B cell (primary cell): ENCODE measurements at regions not wholly inside any gene's neighbourhood (a gene's known extent, or its start where the extent isn't known, plus 50 kb on each side); places are given as distances from the start of the nearest gene placed in this dataset.

Experiments
- ATAC-seq: fragments of 200-7000 bp; cut with Tn5 transposase; one replicate; pipeline ENCODE4 v1.10.0; 2021; ENCODE audit warnings: low read depth, mild to moderate bottlenecking, moderate number of reproducible peaks, moderate library complexity
- CTCF ChIA-PET: fragments of 350-600 bp; sonication (Branson Sonifier 250); formaldehyde crosslinking; loops from one replicate; lab custom pipeline; 2021; ENCODE audit warnings: antibody characterized with exemption, inconsistent platforms; lab: Charles Lee
- POLR2A ChIA-PET: fragments of 350-600 bp; sonication (Branson Sonifier 250); formaldehyde crosslinking; loops from one replicate; lab custom pipeline; 2021; ENCODE audit warnings: antibody characterized with exemption; lab: Charles Lee
- DNase-seq: peaks from one replicate; pipeline ENCODE4 v3.0.0; 2013
- H2AFZ ChIP-seq: 2 replicates; pipeline ENCODE4 v1.6.1; 2012; ENCODE audit warnings: mild to moderate bottlenecking, low read depth, low read length; ENCODE audit not compliant: insufficient read depth, poor library complexity, severe bottlenecking
- H3K27ac ChIP-seq, 2 donors: 1 replicate in 1 of 2; 2 replicates in 1 of 2; pipeline ENCODE4 v1.5.1; 2012 to 2013; ENCODE audit warnings: low read length in 2 of 2, mild to moderate bottlenecking in 2 of 2, moderate library complexity in 1 of 2
- H3K27me3 ChIP-seq, 4 experiments: fragments of 200-600 bp in 1 of 4; sonication (generic) in 1 of 4; replicated peaks in 1 of 4; 1 replicate in 2 of 4; 2 replicates in 2 of 4; pipeline versions ENCODE4 v1.6.1 to v1.7.0; 2013 to 2016; ENCODE audit warnings: low read length in 3 of 4, mild to moderate bottlenecking in 2 of 4, mixed read lengths in 1 of 4, moderate library complexity in 1 of 4; ENCODE audit not compliant: insufficient read depth in 4 of 4, control insufficient read depth in 3 of 4; ENCODE audit errors: control extremely low read depth in 1 of 4
- H3K36me3 ChIP-seq, 2 experiments: replicated peaks in 1 of 2; 1 replicate in 1 of 2; 2 replicates in 1 of 2; pipeline versions ENCODE4 v1.6.1 to v1.7.1; 2013; ENCODE audit warnings: low read length in 1 of 2; ENCODE audit not compliant: insufficient read depth in 2 of 2, control insufficient read depth in 1 of 2; ENCODE audit errors: control extremely low read depth in 1 of 2, extremely low read depth in 1 of 2
- H3K4me1 ChIP-seq, 2 donors: fragments of 200-600 bp in 1 of 2; sonication (generic) in 1 of 2; 1 replicate in 1 of 2; 2 replicates in 1 of 2; pipeline versions ENCODE4 v1.5.1 to v1.6.1; 2013 to 2017; ENCODE audit warnings: low read length in 2 of 2; ENCODE audit not compliant: control insufficient read depth in 2 of 2, insufficient read depth in 2 of 2
- H3K4me2 ChIP-seq: replicated peaks from 2 replicates; pipeline ENCODE3; 2012; ENCODE audit warnings: mild to moderate bottlenecking, low read depth, low read length; ENCODE audit not compliant: poor library complexity, severe bottlenecking
- H3K4me3 ChIP-seq, 5 experiments: fragments of 200-600 bp in 1 of 5; sonication (generic) in 1 of 5; 1 replicate in 3 of 5; 2 replicates in 2 of 5; pipeline versions ENCODE4 v1.5.1 to v1.7.0; 2011 to 2016; ENCODE audit warnings: low read length in 4 of 5, mild to moderate bottlenecking in 4 of 5, low read depth in 2 of 5, control low read depth in 1 of 5, moderate library complexity in 1 of 5; ENCODE audit not compliant: insufficient read depth in 1 of 5; ENCODE audit errors: control extremely low read depth in 1 of 5, extremely low read depth in 1 of 5
- H3K79me2 ChIP-seq: fragments of 200-600 bp; sonication (generic); one replicate; pipeline ENCODE4 v1.6.0; 2016; ENCODE audit warnings: low read length; ENCODE audit not compliant: control insufficient read depth, insufficient read depth
- H3K9ac ChIP-seq: fragments of 200-600 bp; sonication (generic); 2 replicates; pipeline ENCODE4 v1.6.1; 2017; ENCODE audit warnings: mild to moderate bottlenecking, low read length, moderate library complexity
- H3K9me3 ChIP-seq, 3 donors: one replicate each; pipeline versions ENCODE4 v1.6.1 to v1.7.1; 2013; ENCODE audit warnings: low read length in 2 of 3; ENCODE audit not compliant: control insufficient read depth in 2 of 3, insufficient read depth in 1 of 3; ENCODE audit errors: control extremely low read depth in 1 of 3
- H4K20me1 ChIP-seq: 2 replicates; pipeline ENCODE4 v1.6.0; 2012; ENCODE audit warnings: mild to moderate bottlenecking, low read length; ENCODE audit not compliant: insufficient read depth, control insufficient read depth, poor library complexity, severe bottlenecking
- H3K27ac Mint-ChIP-seq: one replicate; pipeline ENCODE4 v1.8.0; 2021; ENCODE audit warnings: mixed read lengths
- H3K27me3 Mint-ChIP-seq: one replicate; pipeline ENCODE4 v1.8.0; 2021; ENCODE audit warnings: mixed read lengths
- H3K4me1 Mint-ChIP-seq: one replicate; pipeline ENCODE4 v1.8.0; 2021; ENCODE audit warnings: mixed read lengths
- H3K4me3 Mint-ChIP-seq: one replicate; pipeline ENCODE4 v1.8.0; 2021; ENCODE audit warnings: mixed read lengths
- H3K9me3 Mint-ChIP-seq: one replicate; pipeline ENCODE4 v1.8.0; 2022; ENCODE audit warnings: mixed read lengths; ENCODE audit not compliant: insufficient read depth
- CTCF ChIP-seq: fragments of 200-600 bp; IDR thresholded peaks from one replicate; pipeline ENCODE4 v1.8.0; 2022; ENCODE audit warnings: antibody characterized with exemption, mild to moderate bottlenecking
- EZH2 ChIP-seq: IDR thresholded peaks from 2 replicates; pipeline ENCODE4 v1.6.1; 2012; ENCODE audit warnings: borderline replicate concordance, low read depth, mild to moderate bottlenecking, moderate library complexity, low read length; ENCODE audit not compliant: insufficient read depth, poor library complexity, severe bottlenecking
- WGBS: methylation state at CpG from one replicate; pipeline ENCODE4 v1.1.5; 2013; ENCODE audit warnings: missing lambda C conversion rate; ENCODE audit not compliant: insufficient coverage; 5-methylcytosine and 5-hydroxymethylcytosine counted together
- intact Hi-C: fragments of 100-400 bp; cut with micrococcal nuclease; formaldehyde crosslinking; loops from one replicate; pipeline ENCODE4 v1.10.0; 2022

- Histone ChIP-seq H3K4me3 (no peak overlapping the region), H2AFZ (no peak overlapping the region), H3K36me3 (no peaks in the 10 kb centered on the region), H3K9me3 (peaks cover 0 to 39% (median 26%) of the 10 kb centered on the region in 3 donors), H3K27me3 (peaks cover 0 to 5% (median 0%) of the 10 kb centered on the region in 4 experiments), H3K4me2 (no peak overlapping the region), H3K79me2 (no peaks in the 10 kb centered on the region), H3K9ac (no peak overlapping the region), H3K4me1 (no peaks in the 10 kb centered on the region), H3K27ac (no peak overlapping the region), H4K20me1 (no peaks in the 10 kb centered on the region)
- Mint-ChIP-seq H3K4me3 (no peak overlapping the region), H3K27me3 (peaks cover 10% of the 10 kb centered on the region), H3K27ac (no peak overlapping the region), H3K4me1 (no peaks in the 10 kb centered on the region), H3K9me3 (peaks cover 6% of the 10 kb centered on the region)
- ATAC-seq (no peak), DNase-seq (no peak)
- CTCF ChIA-PET = no interaction called here
- intact Hi-C loops = no loop called here
- 87% methylated on average over 24 of the region's 24 CpGs for WGBS
- POLR2A ChIA-PET = no interaction called here
- TF ChIP-seq CTCF (no peak), EZH2 (no peak)
Measured at GRCh38 chr9:134996591-134997530, 79.1 kb upstream of the FCN1 start.

GRCh38 chr9:135000647-135001245 is 83.0 kb upstream of the FCN1 start:
- H3K27me3 ChIP-seq = peaks cover 0 to 8% (median 0%) of the 10 kb centered on the region in 4 experiments
- Mint-ChIP-seq H3K4me3 (no peak overlapping the region), H3K27ac (no peak overlapping the region), H3K4me1 (no peaks in the 10 kb centered on the region), H3K9me3 (peaks cover 6% of the 10 kb centered on the region), H3K27me3 (peaks cover 18% of the 10 kb centered on the region)
- no peaks in the 10 kb centered on the region for H3K79me2 ChIP-seq
- no peaks in the 10 kb centered on the region for H3K36me3 ChIP-seq
- H4K20me1 ChIP-seq = no peaks in the 10 kb centered on the region
- H3K4me2 ChIP-seq = no peak overlapping the region
- POLR2A ChIA-PET = no interaction called here
- H3K4me3 ChIP-seq = no peak overlapping the region
- H3K9ac ChIP-seq = no peak overlapping the region
- CTCF ChIA-PET = no interaction called here
- no peak overlapping the region for H2AFZ ChIP-seq
- ATAC-seq (no peak), DNase-seq (no peak)
- no peak overlapping the region for H3K27ac ChIP-seq
- H3K9me3 ChIP-seq = peaks cover 0 to 46% (median 26%) of the 10 kb centered on the region in 3 donors
- no peaks in the 10 kb centered on the region for H3K4me1 ChIP-seq
- intact Hi-C loops = no loop called here
- no peak for TF ChIP-seq CTCF
- TF ChIP-seq EZH2 = no peak
- WGBS = 14% methylated on average over 1 of the region's 2 CpGs
